GM12878 (cell line): ENCODE measurements at regions not wholly inside any gene's neighbourhood (a gene's known extent, or its start where the extent isn't known, plus 50 kb on each side); places are given as distances from the start of the nearest gene placed in this dataset.

Experiments used
- FOXM1 ChIP-seq: IDR thresholded peaks from 2 replicates; pipeline ENCODE4 v1.6.1; 2012; ENCODE audit warnings: low read depth, mild to moderate bottlenecking, inconsistent platforms, low read length, moderate library complexity
- JUND ChIP-seq: IDR thresholded peaks from 2 replicates; pipeline ENCODE4 v1.6.1; 2012; ENCODE audit warnings: low read depth, mild to moderate bottlenecking, low read length, improper control_type of control experiment, moderate library complexity
- MTA2 ChIP-seq: fragments of 450-650 bp; IDR thresholded peaks from 2 replicates; pipeline ENCODE4 v1.6.1; 2016; ENCODE audit warnings: low read depth, mild to moderate bottlenecking, moderate library complexity

- TF ChIP-seq JUND (no peak), FOXM1 (no peak), MTA2 (no peak)
Measured at GRCh38 chr14:25943329-25943728, 654.5 kb downstream of the NOVA1 start.
